CD4-positive, alpha-beta T cell treated with Interleukin-1 beta for 1 hour (primary cell): ENCODE measurements at regions not wholly inside any gene's neighbourhood (a gene's known extent, or its start where the extent isn't known, plus 50 kb on each side); places are given as distances from the start of the nearest gene placed in this dataset.
A peak's percentile ranks its signal among the peaks of the same experiment; 100 is the strongest.
"Not testable (repeated sequence)": the region's sequence is repeated elsewhere in the genome, so short reads cannot be mapped to it uniquely, and the experiment has no call there.

Experiments
- DNase-seq, 2 donors: peaks; one replicate each; pipeline ENCODE4 v3.0.0-alpha.2; 2020 to 2022

DNA sequence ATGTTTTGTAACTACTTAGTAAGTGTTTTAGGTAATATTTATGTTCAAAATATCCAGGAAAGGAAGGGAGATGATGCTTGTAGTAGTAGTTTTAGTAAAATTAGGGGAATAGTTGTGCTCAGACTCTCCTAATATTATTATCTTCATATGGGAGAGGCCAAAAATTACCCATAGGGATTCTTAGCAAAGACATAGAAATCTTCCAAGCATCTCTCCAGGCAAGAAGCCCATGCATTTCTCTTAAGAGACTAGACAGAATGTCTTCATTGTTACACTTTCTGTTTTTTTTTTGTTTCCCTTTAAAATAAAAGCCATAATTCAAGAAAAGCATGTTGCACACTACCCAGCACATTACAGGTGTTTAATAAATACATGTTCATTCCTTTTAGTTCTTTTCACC lies 180.6 kb downstream of the CYB561 start:
- DNase-seq = no peak

- no peak for DNase-seq
These were observed 178.3 kb downstream of the CYB561 start for GRCh38 chr17:63267846-63268245.

GRCh38 chr17:63268827-63269226 lies 177.3 kb downstream of the CYB561 start:
- DNase-seq = no peak

GRCh38 chr17:63270610-63271009 lies 175.5 kb downstream of the CYB561 start:
- no peak for DNase-seq

DNA sequence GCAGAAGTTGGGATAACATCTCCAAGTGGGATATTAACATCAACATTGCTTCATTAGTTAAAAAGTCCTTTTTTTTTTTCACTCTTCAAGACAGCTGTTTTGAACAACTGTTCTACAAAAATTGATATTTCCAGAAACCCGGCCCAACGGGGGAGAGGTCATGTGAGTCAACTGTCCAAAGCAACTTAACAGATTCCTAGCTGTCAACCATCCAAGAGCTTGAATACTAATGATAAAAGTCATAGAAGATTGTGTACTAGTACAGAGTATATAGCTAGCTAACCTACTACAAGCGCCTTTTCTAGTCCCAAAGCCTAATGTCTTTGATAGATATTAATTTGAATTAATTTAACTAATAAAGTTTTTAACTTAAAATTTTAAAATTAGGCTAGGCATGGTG lies 172.0 kb downstream of the CYB561 start:
- no peak for DNase-seq

- peak in 1 of 2 donors; percentile 17 for DNase-seq
These were observed 170.7 kb downstream of the CYB561 start for GRCh38 chr17:63275318-63275970.

DNA sequence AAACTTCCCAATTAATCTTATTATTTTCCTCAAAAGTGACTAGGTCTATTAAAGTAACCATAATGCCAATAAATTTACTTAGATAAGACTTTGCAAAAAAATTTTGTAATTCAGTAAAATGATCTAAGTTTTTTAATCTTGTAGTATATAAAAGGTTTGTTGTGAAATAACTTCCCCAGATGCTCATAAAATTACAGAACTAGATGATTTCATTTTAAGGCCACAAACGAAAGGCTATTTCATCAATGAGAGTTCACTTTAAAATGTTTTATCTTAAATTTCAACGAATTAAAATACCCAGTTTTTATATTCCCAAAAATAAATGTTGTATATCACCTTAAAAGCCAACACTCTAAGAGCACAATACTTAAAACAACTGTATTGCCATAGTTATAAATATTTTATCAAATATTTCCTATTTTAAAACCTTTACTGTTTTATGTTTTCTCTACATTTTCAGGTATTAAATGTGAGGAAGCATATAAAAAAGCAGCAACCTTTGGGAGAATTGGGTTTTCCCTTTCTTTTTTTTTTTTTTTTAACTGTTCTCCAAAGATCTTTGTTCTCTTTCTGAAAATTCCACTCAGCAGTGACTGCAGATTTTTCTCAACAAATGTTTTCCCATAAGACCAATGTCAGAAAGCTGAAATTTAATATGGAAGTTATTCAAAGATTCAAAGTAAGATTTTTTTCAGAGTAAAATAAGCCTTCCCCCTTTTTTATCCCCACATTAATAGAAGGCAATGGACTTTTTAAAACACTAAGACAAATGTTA lies 169.9 kb downstream of the CYB561 start:
- no peak for DNase-seq

DNA sequence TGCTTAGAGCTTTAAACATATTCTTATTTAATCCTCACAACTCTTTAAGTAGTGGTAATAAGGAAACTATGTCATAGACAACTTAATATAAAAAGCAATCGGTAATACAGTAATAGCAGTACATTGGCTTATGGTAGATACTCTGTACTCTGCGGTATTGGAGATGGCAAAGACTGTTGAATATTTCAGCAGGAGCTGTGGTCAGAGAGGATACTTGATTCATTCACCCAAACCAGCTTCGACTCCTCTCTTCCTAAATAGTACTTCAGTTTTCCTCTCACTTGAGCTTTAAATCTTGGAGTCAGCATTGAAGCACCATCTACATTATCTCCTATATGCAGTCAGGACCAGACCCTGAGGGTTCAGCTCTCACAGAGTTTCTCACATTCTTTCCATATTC lies 169.3 kb downstream of the CYB561 start:
- DNase-seq = no peak

GRCh38 chr17:63277629-63278028 lies 168.5 kb downstream of the CYB561 start:
- no peak for DNase-seq

- DNase-seq = no peak
These were observed 167.2 kb downstream of the CYB561 start for GRCh38 chr17:63278728-63279442.

DNA sequence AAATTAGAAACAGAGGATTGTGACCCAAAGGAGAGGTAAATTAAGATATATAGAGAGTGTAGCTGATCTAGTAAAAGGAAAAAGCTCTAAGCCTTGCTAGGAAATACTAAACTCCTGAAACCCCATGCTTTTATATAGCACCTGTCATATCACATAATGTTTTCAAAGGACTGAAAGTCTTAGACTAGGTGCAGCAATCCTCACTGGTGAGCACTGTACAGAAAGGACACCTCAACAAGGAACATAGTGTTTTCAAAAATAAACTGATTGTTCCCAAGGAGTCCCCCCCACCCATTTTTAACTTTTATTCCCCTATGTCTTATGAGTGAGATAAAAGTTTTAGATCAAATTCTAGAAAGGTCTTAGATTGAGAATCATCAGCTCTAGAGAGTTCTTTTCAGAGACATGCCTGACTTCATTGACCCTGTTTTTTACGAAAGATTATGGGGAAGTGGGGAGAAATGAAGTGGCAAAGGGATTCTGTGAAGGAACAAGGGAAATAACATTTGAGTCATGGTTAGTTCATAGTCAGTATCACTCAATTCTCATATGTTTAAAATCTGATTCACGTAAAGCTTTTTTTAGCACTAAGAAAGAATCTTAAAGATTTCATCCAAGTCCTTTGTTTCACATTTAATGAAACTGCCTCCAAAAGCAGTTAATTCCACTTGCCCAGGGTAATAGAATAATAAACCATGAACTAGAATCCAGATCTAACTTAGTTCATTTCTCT lies 166.4 kb downstream of the CYB561 start:
- DNase-seq = no peak

DNA sequence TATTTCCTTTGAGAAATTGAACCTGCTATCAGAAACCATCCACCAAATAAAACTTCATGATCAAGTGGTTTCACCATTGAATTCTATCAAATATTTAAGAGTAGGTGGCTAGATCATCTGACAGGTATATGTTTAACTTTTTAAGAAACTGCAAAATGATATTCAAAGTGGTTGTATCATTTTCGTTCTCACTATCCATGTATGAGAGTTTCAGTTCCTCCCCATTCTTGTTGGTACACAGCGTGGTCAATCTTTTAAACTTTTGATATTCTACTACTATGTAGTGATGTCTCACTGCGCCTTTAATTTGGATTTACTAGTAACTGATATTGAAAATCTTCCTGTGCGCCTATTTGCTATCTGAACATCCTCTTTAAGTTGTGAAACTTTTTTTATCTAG lies 163.7 kb downstream of the CYB561 start:
- no peak for DNase-seq

- DNase-seq = no peak
These were observed 160.6 kb downstream of the CYB561 start for GRCh38 chr17:63285551-63285950.

DNA sequence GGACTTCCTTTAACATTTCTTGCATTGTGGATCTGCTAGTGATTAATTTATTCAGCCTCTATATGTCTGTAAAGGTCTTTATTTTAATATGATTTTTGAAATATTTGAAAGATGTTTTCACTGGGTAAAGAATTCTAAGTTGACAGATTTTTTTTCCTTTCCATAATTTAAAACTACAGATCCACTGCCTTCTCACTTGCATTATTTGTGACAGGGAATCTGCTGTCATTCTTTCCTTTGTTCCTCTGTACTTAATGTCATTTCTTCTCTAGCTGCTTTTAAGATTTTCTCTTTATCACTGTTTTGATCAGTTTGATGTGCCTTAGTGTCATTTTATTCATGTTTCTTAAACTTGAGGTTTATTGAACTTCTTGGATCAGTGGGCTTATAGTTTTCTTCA lies 159.9 kb downstream of the CYB561 start:
- DNase-seq = no peak

DNA sequence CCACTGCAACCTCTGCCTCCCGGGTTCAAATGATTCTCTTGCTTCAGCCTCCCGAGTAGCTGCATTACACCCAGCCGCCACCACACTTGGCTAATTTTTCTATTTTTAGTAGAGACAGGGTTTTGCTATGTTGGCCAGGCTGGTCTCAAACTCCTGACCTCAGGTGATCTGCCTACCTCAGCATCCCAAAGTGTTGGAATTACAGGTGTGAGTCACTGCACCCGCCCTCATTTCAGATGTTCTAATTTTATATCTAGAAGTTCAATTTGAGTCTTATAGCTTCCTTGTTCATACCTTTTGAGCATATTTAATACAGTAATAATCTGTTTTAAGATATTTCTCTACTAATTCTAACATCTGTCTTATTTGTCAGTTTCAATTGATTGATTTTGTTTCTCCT lies 159.1 kb downstream of the CYB561 start:
- not testable (repeated sequence) for DNase-seq

DNA sequence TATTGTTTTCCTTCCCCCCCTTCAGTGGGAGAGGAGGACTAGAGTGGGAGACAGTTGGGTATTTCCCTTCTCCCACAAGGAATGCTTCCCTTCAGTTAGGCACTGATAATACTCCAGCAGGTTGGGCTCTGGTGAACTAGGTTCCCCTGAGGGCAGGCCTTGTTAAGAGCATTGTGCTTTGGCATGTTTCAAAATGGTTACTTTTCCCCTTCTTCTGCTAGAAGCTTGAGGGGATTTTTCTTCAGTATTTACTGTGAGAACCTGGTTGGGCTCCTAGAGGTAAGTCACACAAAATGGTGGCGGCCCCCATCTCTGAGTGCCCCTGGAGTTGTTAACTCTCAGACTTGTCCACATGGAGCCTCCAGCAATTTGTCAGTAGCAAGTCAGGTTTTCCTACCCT lies 156.2 kb downstream of the CYB561 start:
- no peak for DNase-seq

- no peak for DNase-seq
These were observed 155.8 kb downstream of the CYB561 start for GRCh38 chr17:63290351-63290750.

DNA sequence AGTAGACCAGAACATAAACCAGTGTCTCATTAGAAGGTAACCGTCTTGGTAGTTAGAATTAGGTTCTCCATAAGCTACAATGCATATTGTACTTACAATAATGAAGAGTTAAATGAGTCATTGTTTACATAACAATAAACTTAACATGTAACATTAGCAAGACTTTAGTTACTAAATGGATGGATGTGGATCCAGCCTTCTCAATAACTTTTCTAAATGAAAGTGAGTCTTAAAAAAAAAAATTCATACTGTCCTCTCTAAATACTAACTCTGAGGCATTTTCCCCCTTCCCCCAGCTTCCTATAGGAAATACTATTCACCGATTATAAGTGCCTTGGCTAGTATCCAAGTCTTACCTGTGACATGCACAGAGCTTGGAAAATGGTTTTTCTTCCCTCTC lies 155.3 kb downstream of the CYB561 start:
- DNase-seq = no peak

- no peak for DNase-seq
These were observed 154.8 kb downstream of the CYB561 start for GRCh38 chr17:63291258-63291657.

GRCh38 chr17:63292421-63292820 lies 153.7 kb downstream of the CYB561 start:
- DNase-seq = no peak

DNA sequence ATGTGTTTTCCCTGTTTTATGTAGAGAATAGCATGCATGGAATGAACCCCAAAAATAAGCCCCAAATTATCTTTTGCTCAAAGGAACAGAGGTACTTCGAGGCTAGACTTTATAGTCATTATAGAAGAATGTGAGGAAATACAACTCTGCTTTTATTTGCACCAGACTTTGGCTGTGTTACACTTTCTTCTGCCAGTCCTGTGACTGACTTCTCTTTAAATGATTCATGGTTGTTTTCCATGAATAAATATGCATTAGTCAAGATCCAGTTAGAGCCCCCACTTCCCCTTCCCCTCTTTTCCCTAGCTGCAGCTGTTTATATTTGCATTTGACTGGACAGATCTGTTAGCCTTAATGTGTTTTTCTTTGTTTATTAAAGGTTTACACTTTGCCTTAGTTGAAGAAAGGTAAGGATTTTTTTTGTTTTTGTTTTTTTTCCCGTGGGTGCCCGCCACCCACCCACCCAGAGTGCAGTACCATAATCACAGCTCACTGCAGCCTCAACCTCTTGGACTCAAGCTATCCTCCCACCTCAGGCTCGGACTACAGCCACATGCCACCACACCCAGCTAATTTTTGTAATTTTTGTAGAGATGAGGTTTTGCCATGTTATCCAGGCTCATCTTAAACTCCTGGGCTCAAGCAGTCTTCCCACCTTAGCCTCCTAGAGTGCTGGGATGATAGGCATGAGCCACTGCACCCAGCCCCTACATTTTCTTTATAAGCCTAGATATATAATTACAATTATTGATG lies 152.6 kb downstream of the CYB561 start:
- DNase-seq = no peak

- DNase-seq = no peak
These were observed 151.3 kb downstream of the CYB561 start for GRCh38 chr17:63294776-63295175.

DNA sequence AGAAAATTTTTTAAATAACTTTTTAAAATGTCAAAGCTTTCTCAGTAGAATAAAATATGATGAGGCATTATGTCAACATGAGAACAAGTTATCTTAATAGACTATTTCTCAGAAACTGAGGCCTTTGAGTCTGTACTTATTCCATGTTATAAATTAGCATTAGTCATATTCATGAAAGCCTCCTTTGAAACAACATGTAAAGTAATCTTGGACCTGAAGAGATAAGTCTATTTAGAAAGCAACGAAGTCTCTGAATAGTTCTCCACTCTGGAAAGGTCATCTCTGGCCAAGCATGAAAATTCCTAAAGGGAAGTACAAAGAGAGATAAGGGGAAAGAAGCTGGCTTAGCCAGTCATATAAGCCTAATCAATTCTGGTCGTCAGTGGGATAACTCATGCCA lies 150.8 kb downstream of the CYB561 start:
- no peak for DNase-seq
